Endometrial microvascular endothelial cells (primary cell): ENCODE measurements at regions not wholly inside any gene's neighbourhood (a gene's known extent, or its start where the extent isn't known, plus 50 kb on each side); places are given as distances from the start of the nearest gene placed in this dataset.
"Not testable (repeated sequence)": the region's sequence is repeated elsewhere in the genome, so short reads cannot be mapped to it uniquely, and the experiment has no call there.

Source experiments
- in situ Hi-C: cut with HindIII; loops from 2 replicates; pipeline ENCODE4 v1.10.0; 2017; ENCODE audit warnings: low sequenced_read_pairs, low pct_unique_long_range_greater_than_20kb; ENCODE audit errors: inconsistent ontology term

DNA sequence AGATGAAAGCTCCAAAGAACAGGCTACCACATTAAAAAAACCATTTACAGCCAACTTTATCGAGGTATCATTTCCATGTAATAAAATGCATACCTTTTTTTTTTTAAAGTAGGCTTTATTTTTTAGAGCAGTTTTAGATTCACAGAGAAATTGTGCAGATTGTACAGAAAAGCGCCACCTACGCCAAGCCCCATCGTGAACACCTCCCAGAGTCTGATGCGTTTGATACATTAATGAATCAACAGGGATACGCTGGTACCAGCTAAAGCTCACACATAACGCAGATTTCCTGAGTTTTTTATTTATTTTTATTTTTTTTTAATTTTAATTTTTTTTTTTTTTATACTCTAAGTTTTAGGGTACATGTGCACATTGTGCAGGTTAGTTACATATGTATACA, 129.9 kb downstream of the KIF26A start:
- in situ Hi-C loops, result no loop called here

DNA sequence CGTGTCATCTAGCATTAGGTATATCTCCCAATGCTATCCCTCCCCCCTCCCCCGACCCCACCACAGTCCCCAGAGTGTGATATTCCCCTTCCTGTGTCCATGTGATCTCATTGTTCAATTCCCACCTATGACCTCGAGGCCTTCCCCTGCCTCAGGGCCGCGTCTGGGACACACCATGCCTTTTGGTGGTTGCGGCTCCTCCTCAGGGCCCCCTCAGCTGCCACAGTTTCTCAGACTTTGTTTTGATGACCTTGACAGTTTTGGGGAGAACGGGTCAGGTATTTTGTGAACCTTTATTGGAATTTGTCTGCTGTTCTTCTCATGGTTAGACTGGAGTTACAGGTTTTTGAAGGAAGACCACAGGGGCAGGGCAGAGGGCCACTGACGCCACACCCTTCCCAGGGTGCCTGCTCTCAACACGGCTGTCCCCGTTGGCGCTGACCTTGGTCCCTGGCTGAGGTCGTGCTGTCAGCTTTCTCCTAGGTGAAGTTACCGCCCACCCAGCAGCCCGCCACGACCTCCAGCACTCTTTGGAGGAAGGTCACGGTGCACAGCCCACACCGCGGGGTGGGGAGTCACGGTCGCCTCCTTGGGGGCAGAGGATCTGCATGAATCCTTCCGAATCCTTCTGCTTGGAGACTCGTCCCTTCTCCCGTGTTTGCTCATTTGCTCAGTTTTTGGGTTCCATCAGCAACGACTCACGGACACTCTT, 130.5 kb downstream of the KIF26A start:
- in situ Hi-C loops, result no loop called here

DNA sequence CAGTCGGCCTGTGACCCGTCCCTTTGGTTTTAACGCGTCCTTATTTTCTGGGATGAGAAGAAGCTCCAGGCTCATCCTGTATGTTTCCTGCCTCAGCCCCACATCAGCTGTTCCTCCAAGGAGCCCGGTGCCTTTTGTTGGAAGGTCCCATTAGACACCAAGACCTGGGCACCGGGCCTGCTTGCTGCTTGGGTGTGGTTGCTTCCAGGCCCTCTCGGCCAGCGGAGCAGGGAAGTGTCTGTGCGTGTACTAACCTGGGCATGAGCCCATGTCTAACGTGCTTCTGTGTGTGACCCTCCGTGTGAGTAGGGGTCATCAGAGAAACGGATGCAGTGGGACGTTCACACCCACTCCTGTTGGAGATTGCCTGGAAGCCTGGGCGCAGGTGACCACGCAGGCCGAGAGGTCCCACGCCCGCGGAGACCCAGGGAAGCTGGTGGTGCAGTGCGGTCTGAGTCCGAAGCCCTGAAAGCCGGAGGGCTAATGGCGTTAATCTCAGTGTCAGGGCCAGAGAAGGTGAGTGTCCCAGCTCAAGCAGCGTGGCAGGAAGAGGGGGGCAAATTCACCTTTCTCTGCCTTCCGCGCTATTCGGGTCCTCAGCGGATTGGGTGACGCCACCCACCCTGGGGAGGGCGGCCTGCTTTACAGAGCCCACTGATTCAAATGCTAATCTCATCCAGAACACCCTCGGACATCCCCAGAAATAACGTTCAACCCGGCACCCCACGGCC, 131.3 kb downstream of the KIF26A start:
- in situ Hi-C loops, result not testable (repeated sequence)

DNA sequence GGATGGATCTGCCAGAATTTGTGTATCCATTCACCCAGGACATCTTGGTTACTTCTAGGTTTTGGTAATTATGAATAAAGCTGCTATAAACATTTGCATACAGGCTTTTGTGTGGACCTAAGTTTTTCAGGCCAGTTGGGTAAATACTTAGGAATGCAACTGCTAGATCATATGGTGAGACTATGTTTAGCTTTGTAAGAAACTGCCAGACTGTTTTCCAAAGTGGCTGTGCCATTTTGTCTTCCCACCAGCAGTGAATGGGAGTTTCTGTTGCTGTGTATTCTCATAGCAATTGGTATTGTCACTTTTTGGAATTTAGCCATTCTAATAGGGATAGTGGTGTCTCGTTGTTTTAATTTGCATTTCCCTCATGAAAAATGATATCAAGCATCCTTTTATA, 133.0 kb downstream of the KIF26A start:
- in situ Hi-C loops, result no loop called here

DNA sequence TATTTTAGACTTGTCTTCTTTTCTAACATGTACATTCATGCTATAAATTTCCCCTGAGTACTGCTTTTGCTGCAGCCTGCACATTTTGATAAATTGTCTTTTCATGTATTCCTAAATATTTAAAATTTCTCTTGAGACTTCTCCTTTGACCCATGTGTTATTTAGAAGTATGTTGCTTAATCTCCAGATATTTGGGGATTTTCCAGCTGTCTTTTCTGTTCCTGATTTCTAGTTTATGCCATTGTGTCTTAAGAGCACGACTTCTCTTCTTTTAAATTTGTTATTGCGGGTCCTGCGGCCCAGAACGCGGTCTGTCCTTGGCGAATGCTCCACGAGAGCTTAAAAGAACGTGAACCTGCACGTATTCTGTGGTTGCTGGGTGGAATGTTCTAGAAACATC, 136.4 kb downstream of the KIF26A start:
- in situ Hi-C loops, result no loop called here

DNA sequence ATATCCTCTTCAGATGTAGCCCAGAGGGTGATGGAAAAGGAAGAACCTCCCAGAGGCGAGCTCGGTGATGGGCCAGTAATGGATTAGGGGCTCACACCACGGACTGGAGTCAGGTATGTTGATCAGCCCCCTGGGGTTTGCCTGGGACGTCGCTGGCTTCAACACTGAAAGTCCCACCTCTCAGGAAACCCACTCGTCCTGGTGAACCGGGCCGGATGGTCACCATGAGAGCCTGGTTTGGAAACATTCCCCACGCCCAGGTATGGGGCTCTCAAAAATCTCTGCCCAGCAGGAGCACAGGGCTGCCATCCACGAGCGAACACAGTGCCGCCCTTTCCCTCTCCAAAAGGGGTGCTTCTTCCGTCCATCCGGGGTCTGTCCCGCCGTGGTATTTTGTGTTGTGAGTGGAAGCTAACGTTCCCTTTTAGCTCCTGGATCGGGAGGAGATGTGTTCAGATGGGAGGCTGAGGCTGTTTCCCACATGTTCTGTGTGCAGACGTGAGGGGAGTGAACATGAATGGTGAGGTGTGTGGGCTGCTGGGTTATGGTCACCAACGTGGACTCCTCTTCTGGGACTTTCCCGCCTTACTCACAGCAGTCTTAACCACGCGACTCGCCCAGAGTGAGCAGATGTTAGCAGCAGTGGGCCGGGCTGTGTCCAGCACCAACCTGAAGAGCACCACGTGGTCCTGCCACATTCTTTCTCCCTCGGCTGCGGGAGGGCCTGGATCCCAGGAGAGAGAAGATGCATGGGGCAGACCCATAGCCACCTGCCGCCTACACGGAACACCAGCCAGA, 139.2 kb downstream of the KIF26A start:
- in situ Hi-C loops, result no loop called here

DNA sequence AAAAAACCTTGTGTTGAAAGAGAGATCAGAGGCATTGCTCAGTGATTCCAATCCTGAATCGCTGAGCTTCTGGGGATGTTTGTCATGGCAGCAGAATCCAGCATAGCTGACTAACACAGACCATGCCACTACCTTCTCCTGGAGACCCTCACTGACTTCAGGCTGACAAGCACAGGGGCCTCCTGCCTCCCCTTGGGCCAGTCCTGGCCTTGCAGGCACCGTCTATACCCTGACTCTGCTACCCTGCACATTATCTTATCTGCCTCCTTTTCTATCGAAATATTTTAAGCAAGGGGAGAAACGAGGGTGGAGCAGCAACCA, 139.8 kb downstream of the KIF26A start:
- in situ Hi-C loops, result no loop called here

DNA sequence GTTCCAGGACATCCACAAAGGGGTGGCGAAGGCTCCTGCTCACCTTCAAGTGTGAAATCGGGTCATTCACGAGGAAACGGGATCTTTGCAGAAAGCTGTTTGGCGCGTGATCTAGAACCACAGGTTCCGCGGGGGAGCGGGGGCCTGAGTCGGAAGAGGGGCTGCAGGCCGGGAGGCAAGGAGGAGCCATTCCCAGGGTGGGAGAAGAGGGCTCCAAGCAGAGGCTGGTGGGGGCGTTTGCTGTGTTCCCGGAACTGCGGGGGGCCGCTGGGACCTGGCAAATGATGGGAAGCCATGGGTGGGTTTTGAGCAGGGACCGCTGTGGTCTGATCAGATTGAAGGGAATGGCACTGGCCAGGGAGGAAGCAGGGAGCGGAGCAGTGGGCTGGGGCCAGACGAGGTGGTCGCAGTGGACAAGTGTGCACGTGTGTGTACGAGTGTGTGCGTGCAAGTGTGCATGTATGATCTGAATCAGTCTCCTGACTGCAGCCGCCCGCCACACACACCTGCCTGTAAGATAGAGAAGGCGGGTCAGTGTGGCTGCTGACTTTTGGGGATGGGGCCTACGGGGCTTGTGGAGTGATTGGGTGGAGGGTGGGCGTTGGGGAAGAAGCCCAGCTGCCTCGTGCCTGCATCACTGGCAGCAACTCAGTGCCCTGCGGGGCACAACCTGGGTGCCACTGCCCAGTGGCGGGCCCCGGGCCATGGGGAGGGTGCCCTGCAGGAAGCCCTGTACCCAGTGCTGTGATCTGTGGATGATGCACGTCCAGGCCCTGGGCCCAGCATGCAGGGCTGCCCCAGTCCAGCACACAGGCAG, 141.9 kb downstream of the KIF26A start:
- in situ Hi-C loops, result no loop called here

DNA sequence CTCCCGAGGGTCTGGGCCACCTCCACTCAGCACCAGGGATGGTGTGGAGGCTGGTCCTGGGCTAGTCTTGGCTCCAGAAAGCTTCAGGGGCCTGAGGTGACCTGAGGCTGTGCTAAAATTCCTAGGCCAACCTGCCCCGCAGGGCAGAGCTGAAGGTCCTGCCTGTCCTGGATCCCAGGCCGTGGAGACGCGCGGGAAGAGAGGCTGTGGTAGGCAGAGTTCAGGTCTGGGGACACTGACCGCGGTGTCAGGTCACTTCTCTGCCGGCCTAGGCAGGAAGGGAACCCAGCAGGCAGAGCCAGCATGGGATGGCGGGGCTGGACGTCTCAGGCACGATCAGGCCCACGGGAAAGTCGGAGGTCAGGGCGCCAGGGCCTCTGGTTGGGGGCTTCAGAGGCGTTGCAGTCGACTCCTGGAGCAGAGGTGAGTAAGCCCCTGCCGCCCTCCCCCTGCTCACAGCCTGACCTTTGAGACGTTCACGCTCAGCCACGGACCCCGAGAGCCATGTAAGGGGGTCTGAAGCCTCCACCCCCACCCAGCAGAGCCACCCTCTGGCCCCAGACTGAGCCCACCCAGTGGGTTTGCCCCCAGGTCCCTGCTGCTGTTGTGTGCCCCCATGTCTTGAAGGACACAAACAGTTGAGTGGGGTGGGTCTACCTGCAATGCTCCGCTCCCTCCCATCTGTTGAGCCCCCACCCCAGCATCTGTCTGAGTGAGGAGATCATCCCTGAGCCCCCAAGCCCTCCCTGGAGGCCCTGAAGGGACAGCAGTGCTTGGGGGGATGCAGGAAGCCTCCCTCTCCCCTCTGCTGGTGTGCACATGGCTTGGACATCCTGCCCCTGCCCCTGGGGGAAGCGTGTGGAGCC, 142.7 kb downstream of the KIF26A start:
- in situ Hi-C loops, result no loop called here

DNA sequence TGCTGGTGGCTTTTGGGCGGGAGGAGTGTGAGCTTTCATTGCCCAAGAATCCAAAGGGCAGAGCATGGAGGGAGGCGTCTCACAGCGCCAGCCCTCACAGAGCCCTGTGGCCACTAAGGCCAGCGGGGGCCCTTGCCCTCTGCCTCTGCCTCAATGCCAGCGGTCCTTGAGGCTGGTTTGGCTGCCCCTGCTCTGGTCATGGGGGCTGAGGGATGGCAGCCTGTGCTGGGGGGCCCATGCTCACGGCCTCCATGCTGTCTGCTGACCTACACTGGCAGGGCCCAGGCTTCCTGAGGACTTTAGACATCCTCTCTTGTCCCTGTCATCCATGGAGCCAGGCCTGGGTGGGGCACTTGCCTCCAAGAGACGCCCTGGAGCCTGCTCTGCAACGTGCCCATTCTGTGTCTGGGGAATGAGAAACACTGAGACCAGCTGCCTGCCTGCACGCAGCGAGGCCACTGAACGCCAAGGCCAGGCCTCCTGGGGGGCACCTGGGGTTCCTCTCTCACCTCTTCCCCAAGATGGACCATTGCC, 143.4 kb downstream of the KIF26A start:
- in situ Hi-C loops, result no loop called here

DNA sequence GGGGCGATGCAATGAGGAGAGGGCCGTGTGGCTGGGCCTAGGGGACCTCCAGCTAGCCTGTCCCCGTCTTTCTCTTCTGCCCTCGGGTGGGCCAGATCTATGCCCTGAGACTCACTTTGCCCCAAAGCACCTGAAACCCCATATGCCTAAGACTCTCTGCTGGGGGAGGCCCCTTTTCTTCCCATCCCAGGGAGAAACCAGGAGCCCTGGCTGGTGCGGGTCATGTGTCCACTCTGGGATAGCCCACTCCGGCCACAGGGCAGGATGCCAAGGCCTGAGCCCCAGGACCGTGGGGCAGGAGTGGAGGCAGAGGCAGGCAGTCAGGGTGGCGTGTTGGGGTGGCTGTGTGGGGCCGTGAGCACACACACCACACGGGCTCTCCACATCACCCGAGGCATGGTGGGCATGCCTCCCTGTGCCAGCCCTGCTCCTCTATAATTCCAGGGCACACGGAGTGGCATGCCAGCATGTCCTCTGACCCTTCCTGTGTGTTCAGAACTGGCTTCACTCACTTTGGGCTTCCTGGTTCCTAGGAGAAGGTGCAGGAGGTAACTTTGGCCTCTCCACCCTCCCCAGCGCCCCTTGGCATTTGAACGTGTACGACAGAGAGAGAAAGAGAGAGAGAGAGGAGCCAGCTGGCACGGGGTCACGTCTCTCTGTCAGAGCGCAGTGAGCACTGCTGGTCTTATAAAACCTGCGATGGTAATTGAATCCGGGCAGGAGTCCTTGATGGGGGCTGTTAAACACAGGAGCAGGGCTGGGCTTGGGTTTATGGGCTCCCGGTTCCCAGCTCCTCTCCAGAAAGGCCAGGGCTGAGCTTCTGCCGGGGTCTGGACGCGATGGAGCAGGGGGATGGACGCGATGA, 144.2 kb downstream of the KIF26A start:
- in situ Hi-C loops, result no loop called here

DNA sequence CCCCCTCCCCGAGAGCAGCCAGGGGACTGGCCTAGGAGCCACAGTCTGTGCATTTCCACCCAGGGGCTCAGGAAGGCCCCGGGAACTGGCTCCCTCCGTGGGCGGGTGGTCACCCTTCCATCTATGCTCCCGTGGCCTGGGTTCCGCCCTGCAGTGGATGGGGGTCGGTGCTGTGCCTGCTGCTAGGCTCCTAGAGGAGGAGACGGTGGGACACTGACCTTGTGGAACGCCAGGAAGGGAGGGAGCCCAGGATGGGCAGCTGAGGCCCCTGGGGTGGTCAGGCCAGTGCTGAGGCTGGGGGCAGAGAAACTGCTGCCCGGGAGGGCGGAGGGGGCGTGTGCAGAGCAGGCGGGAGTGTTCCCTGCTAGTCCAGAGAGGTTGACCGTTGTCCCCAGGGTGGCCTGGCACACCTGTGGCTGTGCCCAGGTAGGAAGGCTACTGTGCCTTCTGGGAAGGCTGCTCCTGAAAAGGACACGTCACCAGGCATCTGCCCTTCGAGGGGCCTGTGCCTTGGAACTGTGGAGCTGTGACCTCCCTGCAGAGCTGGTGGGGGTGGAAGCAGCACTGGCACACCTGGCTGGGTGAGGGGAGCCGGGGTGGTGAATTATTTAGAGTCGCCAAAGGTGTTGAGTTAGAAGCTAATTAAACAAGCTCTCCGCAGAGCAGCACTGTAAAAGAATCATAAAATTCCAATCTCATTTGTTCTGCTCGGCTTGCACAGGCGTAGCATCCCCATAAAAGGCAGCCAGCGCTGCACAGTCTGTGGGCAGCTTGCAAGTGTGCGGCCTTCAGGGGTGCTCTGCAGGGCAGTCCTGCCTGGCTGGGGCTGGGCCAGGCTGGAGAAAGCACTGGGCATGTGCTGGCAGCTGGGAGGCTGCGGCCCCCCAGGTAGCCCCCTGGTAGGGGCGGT, 145.1 kb downstream of the KIF26A start:
- in situ Hi-C loops, result no loop called here

DNA sequence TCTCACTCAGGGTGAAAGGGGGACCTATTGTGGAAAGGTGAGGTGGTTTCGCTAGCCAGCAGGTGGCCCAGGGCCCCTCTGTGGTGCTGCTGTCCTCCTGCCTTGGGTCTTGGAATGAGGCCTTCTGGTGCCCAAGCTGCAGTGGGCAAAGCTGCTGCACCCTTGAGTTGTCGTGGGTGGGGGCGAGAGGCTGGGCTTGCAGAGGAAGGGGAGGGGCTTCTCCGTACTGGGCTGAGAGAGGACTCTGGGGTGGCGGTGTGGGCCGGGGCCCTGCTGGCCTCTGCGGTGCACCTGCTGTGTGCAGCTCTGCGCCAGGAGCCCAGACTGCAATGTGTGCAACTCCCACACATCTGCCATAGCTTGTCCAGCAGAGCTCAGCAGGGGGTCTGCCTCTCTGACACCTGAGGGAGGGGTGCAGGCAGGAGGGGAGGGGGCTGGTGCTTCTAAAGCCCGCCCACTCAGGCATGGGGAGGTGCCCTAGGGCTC, 145.8 kb downstream of the KIF26A start:
- in situ Hi-C loops, result no loop called here

DNA sequence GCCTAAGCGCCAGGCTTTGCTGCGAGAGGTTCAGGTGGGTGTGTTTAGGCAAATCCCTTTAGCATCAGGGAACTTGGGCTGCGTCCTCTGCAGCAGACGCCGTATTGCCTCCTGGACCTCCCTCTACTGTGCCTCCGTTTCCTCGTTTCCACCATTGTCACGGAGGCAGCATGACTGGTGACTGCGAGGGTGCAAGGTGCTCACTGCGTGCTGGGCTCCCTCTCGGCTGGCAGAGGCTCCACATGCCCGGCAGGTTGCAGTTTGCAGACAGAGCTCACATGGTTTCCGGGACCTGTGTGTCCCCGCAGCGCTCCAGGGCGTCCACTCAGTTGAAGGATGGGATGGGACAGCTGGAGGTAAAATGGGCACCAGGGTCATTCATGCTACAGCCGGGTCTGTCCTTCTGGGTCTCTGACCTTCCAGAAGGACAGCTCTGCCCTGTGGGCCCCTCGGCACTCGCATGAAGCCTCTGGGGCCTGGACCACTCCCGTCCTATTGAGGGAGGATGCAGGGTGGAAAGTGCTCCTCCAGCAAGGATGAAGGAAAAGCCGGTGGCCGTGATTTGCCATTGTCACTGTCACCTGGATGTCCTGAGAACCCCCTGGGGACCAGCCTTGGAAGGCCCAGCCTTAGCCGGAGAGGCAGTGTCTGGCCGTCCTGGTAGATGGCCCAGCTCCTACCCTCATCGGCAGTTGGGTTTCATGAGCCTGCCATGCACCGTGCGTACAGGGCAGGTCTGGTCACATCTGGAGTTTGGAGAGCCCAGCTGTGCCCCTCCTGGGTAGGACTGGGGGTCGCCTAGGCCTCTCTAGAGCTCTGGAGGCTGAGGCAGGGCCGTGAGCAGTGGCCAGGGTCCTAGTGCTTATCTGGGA, 146.5 kb downstream of the KIF26A start:
- in situ Hi-C loops, result no loop called here

DNA sequence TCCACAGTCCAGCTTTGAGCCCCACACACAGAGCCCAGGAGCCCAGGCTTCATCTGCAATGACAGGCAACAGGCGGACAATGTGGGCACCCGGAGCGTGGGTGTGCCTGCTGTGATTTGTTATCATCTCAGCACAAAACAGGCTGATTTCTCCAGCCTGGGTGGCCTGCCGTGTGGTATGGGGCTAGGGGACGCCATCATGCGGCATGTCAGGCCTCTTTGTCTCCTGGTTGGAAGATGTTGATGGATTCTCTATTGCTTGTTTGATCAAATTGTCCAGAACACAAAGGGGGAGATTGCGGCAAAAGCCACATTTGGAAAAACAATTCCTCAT, 147.1 kb downstream of the KIF26A start:
- in situ Hi-C loops, result no loop called here
